ENCODE measurements at regions not wholly inside any gene's neighbourhood (a gene's known extent, or its start where the extent isn't known, plus 50 kb on each side); places are given as distances from the start of the nearest gene placed in this dataset.

DNA sequence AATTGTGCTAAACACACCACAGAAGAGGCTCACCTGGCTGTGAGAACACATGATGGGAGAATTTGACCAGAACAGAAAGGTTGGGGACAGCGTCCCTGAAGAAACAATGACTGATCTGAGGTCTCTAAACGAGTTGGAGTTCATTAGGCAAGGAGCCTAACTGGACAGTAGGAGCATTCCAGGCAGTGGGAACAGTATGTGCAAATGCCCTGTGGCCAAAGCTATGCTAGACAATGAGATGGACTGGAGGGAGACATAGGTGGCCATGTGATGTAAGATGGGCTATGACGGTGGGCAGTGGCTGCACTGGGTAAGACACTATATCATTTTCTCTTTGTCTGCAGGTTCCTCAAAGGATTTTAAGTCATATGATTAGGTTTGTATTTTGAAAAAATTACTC is 95.1 kb upstream of the ARAP3 start (continued):
- TF ChIP-seq, protein P1, sequence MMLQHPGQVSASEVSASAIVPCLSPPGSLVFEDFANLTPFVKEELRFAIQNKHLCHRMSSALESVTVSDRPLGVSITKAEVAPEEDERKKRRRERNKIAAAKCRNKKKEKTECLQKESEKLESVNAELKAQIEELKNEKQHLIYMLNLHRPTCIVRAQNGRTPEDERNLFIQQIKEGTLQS (IDR thresholded peaks at IDR 0.05; ENCODE audit: insufficient read depth, low read depth, low read length): no peak
- TF ChIP-seq YY1 (IDR thresholded peaks at IDR 0.05; ENCODE audit: low read depth, low read length) (no peak), HDAC2 (IDR thresholded peaks at IDR 0.05; ENCODE audit: borderline replicate concordance in 1 of 2, low read depth in 2 of 2, low read length in 2 of 2) (no peak), RBBP5 (IDR thresholded peaks at IDR 0.05; ENCODE audit: borderline replicate concordance, low read depth, low read length) (no peak), SP4 (IDR thresholded peaks at IDR 0.05; ENCODE audit: low read length) (no peak)

All from H1 (cell line).